PC-9 (cell line): ENCODE measurements at regions not wholly inside any gene's neighbourhood (a gene's known extent, or its start where the extent isn't known, plus 50 kb on each side); places are given as distances from the start of the nearest gene placed in this dataset.

Experiments
- BruUV-seq: library from RNA; stranded (reverse); fragments of 400-500 nt; replicated peaks from 2 replicates; lab custom pipeline; 2021; lab: Mats Ljungman, UMichigan
- CTCF ChIA-PET: fragments of 300-600 bp; sonication (Branson Sonifier 250); formaldehyde crosslinking; loops from one replicate; lab custom pipeline; 2022; ENCODE audit warnings: antibody characterized with exemption; lab: Charles Lee
- POLR2A ChIA-PET: fragments of 300-600 bp; sonication (Branson Sonifier 250); formaldehyde crosslinking; loops from one replicate; lab custom pipeline; 2022; ENCODE audit warnings: antibody characterized with exemption; ENCODE audit not compliant: unreplicated experiment; lab: Charles Lee
- DNase-seq, 2 experiments: peaks; one replicate each; pipeline versions ENCODE4 v3.0.0 to v3.0.0-alpha.2; 2015 to 2022; ENCODE audit warnings: mixed read lengths in 1 of 2
- H2AFZ ChIP-seq: fragments of 200-600 bp; sonication (generic); 2 replicates; pipeline ENCODE4 v1.8.1; 2017; ENCODE audit warnings: antibody characterized with exemption
- H3F3A ChIP-seq: fragments of 200-600 bp; sonication (generic); 2 replicates; pipeline ENCODE4 v1.8.1; 2017; ENCODE audit warnings: antibody characterized with exemption, mild to moderate bottlenecking, low read depth; ENCODE audit not compliant: insufficient read depth
- H3K27ac ChIP-seq: fragments of 200-600 bp; sonication (generic); 2 replicates; pipeline ENCODE4 v1.6.1; 2016; ENCODE audit warnings: mixed run types
- H3K27me3 ChIP-seq: fragments of 200-600 bp; sonication (generic); 2 replicates; pipeline ENCODE4 v1.6.1; 2016; ENCODE audit warnings: low read depth, mixed run types; ENCODE audit not compliant: insufficient read depth
- H3K36me3 ChIP-seq: fragments of 200-600 bp; sonication (generic); 2 replicates; pipeline ENCODE4 v1.6.1; 2016; ENCODE audit warnings: low read depth, mixed run types
- H3K4me1 ChIP-seq: fragments of 200-600 bp; sonication (generic); replicated peaks from 2 replicates; pipeline ENCODE4 v1.6.1; 2016; ENCODE audit warnings: mixed run types; ENCODE audit not compliant: insufficient read depth
- H3K4me2 ChIP-seq: fragments of 200-600 bp; sonication (generic); 2 replicates; pipeline ENCODE4 v1.6.1; 2017; ENCODE audit warnings: mixed run types
- H3K4me3 ChIP-seq: fragments of 200-600 bp; sonication (generic); 2 replicates; pipeline ENCODE4 v1.6.1; 2016; ENCODE audit warnings: mixed run types
- H3K79me2 ChIP-seq: fragments of 200-600 bp; sonication (generic); 2 replicates; pipeline ENCODE4 v1.6.1; 2017; ENCODE audit warnings: low read depth, mixed run types
- H3K9me2 ChIP-seq: fragments of 200-600 bp; sonication (generic); 2 replicates; pipeline ENCODE4 v1.8.1; 2017; ENCODE audit warnings: mild to moderate bottlenecking; ENCODE audit not compliant: insufficient read depth
- H3K9me3 ChIP-seq: fragments of 200-600 bp; sonication (generic); 2 replicates; pipeline ENCODE4 v1.8.1; 2016; ENCODE audit warnings: low read depth; ENCODE audit not compliant: insufficient read depth
- H4K20me1 ChIP-seq: fragments of 200-600 bp; sonication (generic); 2 replicates; pipeline ENCODE4 v1.8.1; 2017; ENCODE audit not compliant: insufficient read depth
- CTCF ChIP-seq: fragments of 200-600 bp; sonication (generic); conservative IDR thresholded peaks from 2 replicates; pipeline ENCODE4 v1.6.1; 2017; ENCODE audit warnings: mixed run types, antibody characterized with exemption, mild to moderate bottlenecking, moderate library complexity
- EZH2 ChIP-seq: fragments of 200-600 bp; sonication (generic); IDR thresholded peaks from 2 replicates; pipeline ENCODE4 v1.8.0; 2017; ENCODE audit warnings: antibody characterized with exemption, low read depth
- intact Hi-C: fragments of 100-400 bp; cut with micrococcal nuclease; formaldehyde crosslinking; loops from one replicate; pipeline ENCODE4 v1.10.0; 2022; ENCODE audit not compliant: unreplicated experiment

GRCh38 chr3:194249323-194250097 lies 101.6 kb downstream of the CPN2 start:
- no TSS peak for BruUV-seq
- Histone ChIP-seq H3K4me3 (no peak overlapping the region), H3F3A (no peaks in the 10 kb centered on the region), H2AFZ (no peak overlapping the region), H3K27ac (no peak overlapping the region), H3K4me2 (no peak overlapping the region), H3K9me2 (no peaks in the 10 kb centered on the region), H3K27me3 (no peaks in the 10 kb centered on the region), H3K79me2 (no peaks in the 10 kb centered on the region), H3K4me1 (peaks cover 5% of the 10 kb centered on the region), H3K36me3 (no peaks in the 10 kb centered on the region), H4K20me1 (no peaks in the 10 kb centered on the region), H3K9me3 (no peaks in the 10 kb centered on the region)
- TF ChIP-seq EZH2, result no peak
- TF ChIP-seq CTCF, result no peak
- no peak for DNase-seq
- CTCF ChIA-PET, result interaction anchor here (0.6 kb wide), 1 partner anchor 52 kb away, joined by 3 read pairs; no protein-coding TSS in a partner anchor
- intact Hi-C loops, result no loop called here
- POLR2A ChIA-PET, result no interaction called here

- no peaks in the 10 kb centered on the region for H3K79me2 ChIP-seq
- H3K4me1 ChIP-seq, result peaks cover 5% of the 10 kb centered on the region
- H3K27ac ChIP-seq, result no peak overlapping the region
- no peaks in the 10 kb centered on the region for H3K27me3 ChIP-seq
- CTCF ChIA-PET, result interaction anchor here (0.6 kb wide), 1 partner anchor 52 kb away, joined by 3 read pairs; no protein-coding TSS in a partner anchor
- H3K4me2 ChIP-seq, result no peak overlapping the region
- no peaks in the 10 kb centered on the region for H3K9me3 ChIP-seq
- no peaks in the 10 kb centered on the region for H3K36me3 ChIP-seq
- BruUV-seq, result no TSS peak
- POLR2A ChIA-PET, result no interaction called here
- DNase-seq, result no peak
- no peak overlapping the region for H2AFZ ChIP-seq
- no peaks in the 10 kb centered on the region for H3K9me2 ChIP-seq
- TF ChIP-seq CTCF (no peak), EZH2 (no peak)
- H3K4me3 ChIP-seq, result no peak overlapping the region
- no peaks in the 10 kb centered on the region for H4K20me1 ChIP-seq
- no peaks in the 10 kb centered on the region for H3F3A ChIP-seq
- intact Hi-C loops, result no loop called here
Observed at GRCh38 chr3:194250098-194251002, 100.8 kb downstream of the CPN2 start.

- no peak for DNase-seq
- intact Hi-C loops, result no loop called here
- ChIA-PET POLR2A (no interaction called here), CTCF (interaction anchor here (0.7 kb wide), 1 partner anchor 374 kb away, joined by 3 read pairs; no protein-coding TSS in a partner anchor)
- no peaks in the 10 kb centered on the region for H3K9me3 ChIP-seq
- H3K27me3 ChIP-seq, result no peaks in the 10 kb centered on the region
- H4K20me1 ChIP-seq, result no peaks in the 10 kb centered on the region
- H3F3A ChIP-seq, result no peaks in the 10 kb centered on the region
- no peaks in the 10 kb centered on the region for H3K36me3 ChIP-seq
- H3K4me3 ChIP-seq, result no peak overlapping the region
- no peak overlapping the region for H2AFZ ChIP-seq
- no peak overlapping the region for H3K27ac ChIP-seq
- no peaks in the 10 kb centered on the region for H3K9me2 ChIP-seq
- H3K79me2 ChIP-seq, result no peaks in the 10 kb centered on the region
- peaks cover 1% of the 10 kb centered on the region for H3K4me1 ChIP-seq
- TF ChIP-seq CTCF (no peak), EZH2 (no peak)
- no TSS peak for BruUV-seq
- H3K4me2 ChIP-seq, result no peak overlapping the region
Observed at GRCh38 chr3:194251007-194251406, 100.1 kb downstream of the CPN2 start.
